ENCODE measurements at regions not wholly inside any gene's neighbourhood (a gene's known extent, or its start where the extent isn't known, plus 50 kb on each side); places are given as distances from the start of the nearest gene placed in this dataset.

- intact Hi-C loops (cut with micrococcal nuclease) = no loop called here
Observed at GRCh38 chr15:29379647-29380046, 110.0 kb upstream of the NSMCE3 start.

GRCh38 chr15:29377161-29377560 lies 107.5 kb upstream of the NSMCE3 start:
- intact Hi-C loops (cut with micrococcal nuclease) = no loop called here

GRCh38 chr15:29376590-29376989 lies 107.0 kb upstream of the NSMCE3 start:
- intact Hi-C loops (cut with micrococcal nuclease) = no loop called here

- intact Hi-C loops (cut with micrococcal nuclease) = no loop called here
Observed at GRCh38 chr15:29369261-29369660, 99.6 kb upstream of the NSMCE3 start.

GRCh38 chr15:29364426-29365078 lies 94.9 kb upstream of the NSMCE3 start:
- intact Hi-C loops (cut with micrococcal nuclease) = no loop called here

GRCh38 chr15:29361560-29361959 lies 91.9 kb upstream of the NSMCE3 start:
- intact Hi-C loops (cut with micrococcal nuclease) = no loop called here

GRCh38 chr15:29360152-29360551 lies 90.5 kb upstream of the NSMCE3 start:
- intact Hi-C loops (cut with micrococcal nuclease) = no loop called here

- intact Hi-C loops (cut with micrococcal nuclease) = no loop called here
Observed at GRCh38 chr15:29356786-29357185, 87.2 kb upstream of the NSMCE3 start.

- intact Hi-C loops (cut with micrococcal nuclease) = no loop called here
Observed at GRCh38 chr15:29355477-29355876, 85.9 kb upstream of the NSMCE3 start.

- intact Hi-C loops (cut with micrococcal nuclease) = no loop called here
Observed at GRCh38 chr15:29352402-29352801, 82.8 kb upstream of the NSMCE3 start.

- intact Hi-C loops (cut with micrococcal nuclease) = no loop called here
Observed at GRCh38 chr15:29349196-29349595, 79.6 kb upstream of the NSMCE3 start.

- intact Hi-C loops (cut with micrococcal nuclease) = no loop called here
Observed at GRCh38 chr15:29348336-29348914, 78.8 kb upstream of the NSMCE3 start.

- intact Hi-C loops (cut with micrococcal nuclease) = no loop called here
Observed at GRCh38 chr15:29346998-29347397, 77.4 kb upstream of the NSMCE3 start.

- intact Hi-C loops (cut with micrococcal nuclease) = no loop called here
Observed at GRCh38 chr15:29345549-29346525, 76.2 kb upstream of the NSMCE3 start.

- intact Hi-C loops (cut with micrococcal nuclease) = no loop called here
Observed at GRCh38 chr15:29344474-29344873, 74.9 kb upstream of the NSMCE3 start.

GRCh38 chr15:29343229-29343628 lies 73.6 kb upstream of the NSMCE3 start:
- intact Hi-C loops (cut with micrococcal nuclease) = no loop called here

- intact Hi-C loops (cut with micrococcal nuclease) = no loop called here
Observed at GRCh38 chr15:29342201-29342600, 72.6 kb upstream of the NSMCE3 start.

GRCh38 chr15:29337156-29337959 lies 67.7 kb upstream of the NSMCE3 start:
- intact Hi-C loops (cut with micrococcal nuclease) = no loop called here

GRCh38 chr15:29334544-29334943 lies 64.9 kb upstream of the NSMCE3 start:
- intact Hi-C loops (cut with micrococcal nuclease) = no loop called here

GRCh38 chr15:29333261-29333660 lies 63.6 kb upstream of the NSMCE3 start:
- intact Hi-C loops (cut with micrococcal nuclease) = no loop called here

GRCh38 chr15:29331669-29332068 lies 62.0 kb upstream of the NSMCE3 start:
- intact Hi-C loops (cut with micrococcal nuclease) = no loop called here
